ENCODE measurements at regions not wholly inside any gene's neighbourhood (a gene's known extent, or its start where the extent isn't known, plus 50 kb on each side); places are given as distances from the start of the nearest gene placed in this dataset.
"Not testable (repeated sequence)": the region's sequence is repeated elsewhere in the genome, so short reads cannot be mapped to it uniquely, and the experiment has no call there.

GRCh38 chr3:20250786-20251185 lies 64.8 kb upstream of the SGO1 start:
- Histone ChIP-seq H3K4me1 (no peaks in the 10 kb centered on the region), H3K9me3 (peaks cover 0 to 5% (median 0%) of the 10 kb centered on the region in 4 donors), H3K27ac (no peak overlapping the region), H3K27me3 (no peaks in the 10 kb centered on the region), H3K4me3 (no peak overlapping the region), H3K36me3 (no peaks in the 10 kb centered on the region)
- TF ChIP-seq CTCF (IDR thresholded peaks at IDR 0.05): no peak
- TF ChIP-seq POLR2A (IDR thresholded peaks at IDR 0.05): no peak
- TF ChIP-seq EP300 (IDR thresholded peaks at IDR 0.05): no peak
- DNase-seq (ENCODE audit: low spot score in 2 of 2): no peak
- WGBS, 2 donors: 100% methylated on average over 1 of the region's 1 CpG

- H3K27me3 ChIP-seq: no peaks in the 10 kb centered on the region
- H3K4me1 ChIP-seq: no peaks in the 10 kb centered on the region
- WGBS, 2 donors: 91 to 97% methylated on average over 3 of the region's 3 CpGs
- no peak for TF ChIP-seq POLR2A (IDR thresholded peaks at IDR 0.05)
- no peak for TF ChIP-seq CTCF (IDR thresholded peaks at IDR 0.05)
- TF ChIP-seq EP300 (IDR thresholded peaks at IDR 0.05): no peak
- H3K9me3 ChIP-seq: peaks cover 0 to 5% (median 0%) of the 10 kb centered on the region in 4 donors
- no peak for DNase-seq (ENCODE audit: low spot score in 2 of 2)
- no peak overlapping the region for H3K4me3 ChIP-seq
- no peak overlapping the region for H3K27ac ChIP-seq
- no peaks in the 10 kb centered on the region for H3K36me3 ChIP-seq
Measured at GRCh38 chr3:20250314-20250713, 64.3 kb upstream of the SGO1 start.

GRCh38 chr3:20246662-20247061 lies 60.7 kb upstream of the SGO1 start:
- no peak for DNase-seq (ENCODE audit: low spot score in 2 of 2)
- Histone ChIP-seq H3K27me3 (no peaks in the 10 kb centered on the region), H3K4me3 (no peak overlapping the region), H3K4me1 (no peaks in the 10 kb centered on the region), H3K27ac (no peak overlapping the region), H3K36me3 (no peaks in the 10 kb centered on the region), H3K9me3 (peaks cover 0 to 7% (median 0%) of the 10 kb centered on the region in 4 donors)
- 87 to 95% methylated on average over 1 of the region's 1 CpG for WGBS, 2 donors
- TF ChIP-seq EP300 (IDR thresholded peaks at IDR 0.05): no peak

- 89 to 93% methylated on average over 3 of the region's 3 CpGs for WGBS, 2 donors
- H3K4me3 ChIP-seq: no peak overlapping the region
- no peak for TF ChIP-seq CTCF (IDR thresholded peaks at IDR 0.05)
- TF ChIP-seq POLR2A (IDR thresholded peaks at IDR 0.05): no peak
- no peak for TF ChIP-seq EP300 (IDR thresholded peaks at IDR 0.05)
- no peak overlapping the region for H3K27ac ChIP-seq
- H3K4me1 ChIP-seq: no peaks in the 10 kb centered on the region
- peaks cover 0 to 7% (median 0%) of the 10 kb centered on the region in 4 donors for H3K9me3 ChIP-seq
- no peaks in the 10 kb centered on the region for H3K27me3 ChIP-seq
- DNase-seq (ENCODE audit: low spot score in 2 of 2): no peak
- H3K36me3 ChIP-seq: no peaks in the 10 kb centered on the region
Measured at GRCh38 chr3:20245781-20246180, 59.8 kb upstream of the SGO1 start.

GRCh38 chr3:20240154-20240883 lies 54.3 kb upstream of the SGO1 start:
- Histone ChIP-seq H3K27me3 (no peaks in the 10 kb centered on the region), H3K27ac (no peak overlapping the region), H3K4me3 (no peak overlapping the region), H3K9me3 (peaks cover 0 to 7% (median 0%) of the 10 kb centered on the region in 4 donors), H3K36me3 (no peaks in the 10 kb centered on the region), H3K4me1 (no peaks in the 10 kb centered on the region)
- no peak for DNase-seq (ENCODE audit: low spot score in 2 of 2)
- 65 to 76% methylated on average over 2 of the region's 2 CpGs for WGBS, 2 donors
- TF ChIP-seq POLR2A (IDR thresholded peaks at IDR 0.05) (no peak), EP300 (IDR thresholded peaks at IDR 0.05) (no peak)

GRCh38 chr3:20238199-20238598 lies 52.2 kb upstream of the SGO1 start:
- DNase-seq (ENCODE audit: low spot score in 2 of 2); H3K27me3 ChIP-seq; H3K4me1 ChIP-seq; H3K36me3 ChIP-seq; H3K4me3 ChIP-seq; H3K27ac ChIP-seq; H3K9me3 ChIP-seq: not testable (repeated sequence)
- 95 to 100% methylated on average over 3 of the region's 3 CpGs for WGBS, 2 donors

Data from tibial nerve (tissue), 4 donors.